ENCODE measurements at regions not wholly inside any gene's neighbourhood (a gene's known extent, or its start where the extent isn't known, plus 50 kb on each side); places are given as distances from the start of the nearest gene placed in this dataset.

- no peak for TF ChIP-seq CTCF (conservative IDR thresholded peaks at IDR 0.05; ENCODE audit: low read length)
- TF ChIP-seq EZH2phosphoT487 (IDR thresholded peaks at IDR 0.05; ENCODE audit: borderline replicate concordance) = no peak
- no peaks in the 10 kb centered on the region for H3K79me2 ChIP-seq (ENCODE audit: insufficient read depth, low read length)
- no peak overlapping the region for H3K9ac ChIP-seq (ENCODE audit: low read depth, low read length, poor library complexity, severe bottlenecking)
- no peaks in the 10 kb centered on the region for H3K9me2 ChIP-seq (replicated peaks; ENCODE audit: low read depth, low read length)
- no peaks in the 10 kb centered on the region for H3K27me3 ChIP-seq (ENCODE audit: insufficient read depth, low read length, poor library complexity, severe bottlenecking)
- H3K36me3 ChIP-seq (ENCODE audit: insufficient read depth, low read length) = no peaks in the 10 kb centered on the region
- no peaks in the 10 kb centered on the region for H4K20me1 ChIP-seq (ENCODE audit: insufficient read depth, low read length, poor library complexity, severe bottlenecking)
- peaks cover 7% of the 10 kb centered on the region for H3K4me1 ChIP-seq (ENCODE audit: insufficient read depth, low read length, poor library complexity, severe bottlenecking)
- no peaks in the 10 kb centered on the region for H3K9me3 ChIP-seq (ENCODE audit: insufficient read depth, low read depth, low read length)
- H3K4me3 ChIP-seq (ENCODE audit: low read length, poor library complexity, severe bottlenecking) = no peak overlapping the region
- no peaks in the 10 kb centered on the region for H3F3A ChIP-seq (ENCODE audit: low read depth)
- no peak overlapping the region for H3K4me2 ChIP-seq (ENCODE audit: low read depth, low read length, poor library complexity, severe bottlenecking)
- no peak overlapping the region for H2AFZ ChIP-seq (ENCODE audit: low read length)
These were observed 82.9 kb upstream of the AKIP1 start for GRCh38 chr11:8828046-8828445.

- Histone ChIP-seq H3F3A (ENCODE audit: low read depth) (no peaks in the 10 kb centered on the region), H3K9me2 (replicated peaks; ENCODE audit: low read depth, low read length) (no peaks in the 10 kb centered on the region), H3K9me3 (ENCODE audit: insufficient read depth, low read depth, low read length) (no peaks in the 10 kb centered on the region), H2AFZ (ENCODE audit: low read length) (no peak overlapping the region), H3K4me2 (ENCODE audit: low read depth, low read length, poor library complexity, severe bottlenecking) (no peak overlapping the region), H3K9ac (ENCODE audit: low read depth, low read length, poor library complexity, severe bottlenecking) (no peak overlapping the region), H3K4me3 (ENCODE audit: low read length, poor library complexity, severe bottlenecking) (no peak overlapping the region), H3K27me3 (ENCODE audit: insufficient read depth, low read length, poor library complexity, severe bottlenecking) (no peaks in the 10 kb centered on the region), H3K4me1 (ENCODE audit: insufficient read depth, low read length, poor library complexity, severe bottlenecking) (peaks cover 7% of the 10 kb centered on the region), H3K79me2 (ENCODE audit: insufficient read depth, low read length) (no peaks in the 10 kb centered on the region), H3K36me3 (ENCODE audit: insufficient read depth, low read length) (no peaks in the 10 kb centered on the region), H4K20me1 (ENCODE audit: insufficient read depth, low read length, poor library complexity, severe bottlenecking) (no peaks in the 10 kb centered on the region)
- TF ChIP-seq CTCF (conservative IDR thresholded peaks at IDR 0.05; ENCODE audit: low read length) = no peak
- TF ChIP-seq EZH2phosphoT487 (IDR thresholded peaks at IDR 0.05; ENCODE audit: borderline replicate concordance) = no peak
These were observed 82.2 kb upstream of the AKIP1 start for GRCh38 chr11:8828580-8829361.

- Histone ChIP-seq H3K9me2 (replicated peaks; ENCODE audit: low read depth, low read length) (no peaks in the 10 kb centered on the region), H3K4me1 (ENCODE audit: insufficient read depth, low read length, poor library complexity, severe bottlenecking) (peaks cover 7% of the 10 kb centered on the region), H3K4me2 (ENCODE audit: low read depth, low read length, poor library complexity, severe bottlenecking) (no peak overlapping the region), H3F3A (ENCODE audit: low read depth) (no peaks in the 10 kb centered on the region), H4K20me1 (ENCODE audit: insufficient read depth, low read length, poor library complexity, severe bottlenecking) (no peaks in the 10 kb centered on the region), H3K36me3 (ENCODE audit: insufficient read depth, low read length) (no peaks in the 10 kb centered on the region), H3K79me2 (ENCODE audit: insufficient read depth, low read length) (no peaks in the 10 kb centered on the region), H3K4me3 (ENCODE audit: low read length, poor library complexity, severe bottlenecking) (no peak overlapping the region), H2AFZ (ENCODE audit: low read length) (no peak overlapping the region), H3K27me3 (ENCODE audit: insufficient read depth, low read length, poor library complexity, severe bottlenecking) (no peaks in the 10 kb centered on the region), H3K9ac (ENCODE audit: low read depth, low read length, poor library complexity, severe bottlenecking) (no peak overlapping the region), H3K9me3 (ENCODE audit: insufficient read depth, low read depth, low read length) (no peaks in the 10 kb centered on the region)
- TF ChIP-seq EZH2phosphoT487 (IDR thresholded peaks at IDR 0.05; ENCODE audit: borderline replicate concordance) = no peak
- no peak for TF ChIP-seq CTCF (conservative IDR thresholded peaks at IDR 0.05; ENCODE audit: low read length)
These were observed 81.4 kb upstream of the AKIP1 start for GRCh38 chr11:8829556-8829955.
